Chondrocyte (in vitro differentiated cells): ENCODE measurements at regions not wholly inside any gene's neighbourhood (a gene's known extent, or its start where the extent isn't known, plus 50 kb on each side); places are given as distances from the start of the nearest gene placed in this dataset.

Experiments used
- DNase-seq: peaks from one replicate; pipeline ENCODE4 v3.0.0; 2021; ENCODE audit warnings: mixed read lengths, low spot score
- H3K27ac Mint-ChIP-seq: one replicate; pipeline ENCODE4 v1.8.0; 2021; ENCODE audit warnings: mild to moderate bottlenecking, moderate library complexity, mixed read lengths; ENCODE audit not compliant: unreplicated experiment
- H3K27me3 Mint-ChIP-seq: 2 replicates; pipeline ENCODE4 v1.8.0; 2021; ENCODE audit warnings: low read depth, mixed read lengths
- H3K36me3 Mint-ChIP-seq: 2 replicates; pipeline ENCODE4 v1.8.0; 2021; ENCODE audit warnings: low read depth, mixed read lengths
- H3K4me1 Mint-ChIP-seq: 2 replicates; pipeline ENCODE4 v1.8.0; 2021; ENCODE audit warnings: low read depth, mild to moderate bottlenecking, mixed read lengths
- H3K4me3 Mint-ChIP-seq: one replicate; pipeline ENCODE4 v1.8.0; 2021; ENCODE audit warnings: mild to moderate bottlenecking, moderate library complexity, mixed read lengths; ENCODE audit not compliant: unreplicated experiment
- H3K9me3 Mint-ChIP-seq: 2 replicates; pipeline ENCODE4 v1.8.0; 2021; ENCODE audit warnings: low read depth, mixed read lengths
- TF ChIP-seq, protein P1 (sequence below): fragments of 200-600 bp; sonication (generic); IDR thresholded peaks from 2 replicates; pipeline ENCODE4 v1.5.0; 2021; ENCODE audit warnings: antibody characterized with exemption, mild to moderate bottlenecking, moderate library complexity

- Mint-ChIP-seq H3K36me3 (no peaks in the 10 kb centered on the region), H3K27ac (no peak overlapping the region), H3K27me3 (peaks cover 26% of the 10 kb centered on the region), H3K4me3 (no peak overlapping the region), H3K9me3 (no peaks in the 10 kb centered on the region), H3K4me1 (peaks cover 13% of the 10 kb centered on the region)
- DNase-seq, result no peak
- TF ChIP-seq, protein P1, sequence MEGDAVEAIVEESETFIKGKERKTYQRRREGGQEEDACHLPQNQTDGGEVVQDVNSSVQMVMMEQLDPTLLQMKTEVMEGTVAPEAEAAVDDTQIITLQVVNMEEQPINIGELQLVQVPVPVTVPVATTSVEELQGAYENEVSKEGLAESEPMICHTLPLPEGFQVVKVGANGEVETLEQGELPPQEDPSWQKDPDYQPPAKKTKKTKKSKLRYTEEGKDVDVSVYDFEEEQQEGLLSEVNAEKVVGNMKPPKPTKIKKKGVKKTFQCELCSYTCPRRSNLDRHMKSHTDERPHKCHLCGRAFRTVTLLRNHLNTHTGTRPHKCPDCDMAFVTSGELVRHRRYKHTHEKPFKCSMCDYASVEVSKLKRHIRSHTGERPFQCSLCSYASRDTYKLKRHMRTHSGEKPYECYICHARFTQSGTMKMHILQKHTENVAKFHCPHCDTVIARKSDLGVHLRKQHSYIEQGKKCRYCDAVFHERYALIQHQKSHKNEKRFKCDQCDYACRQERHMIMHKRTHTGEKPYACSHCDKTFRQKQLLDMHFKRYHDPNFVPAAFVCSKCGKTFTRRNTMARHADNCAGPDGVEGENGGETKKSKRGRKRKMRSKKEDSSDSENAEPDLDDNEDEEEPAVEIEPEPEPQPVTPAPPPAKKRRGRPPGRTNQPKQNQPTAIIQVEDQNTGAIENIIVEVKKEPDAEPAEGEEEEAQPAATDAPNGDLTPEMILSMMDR, result no peak
These were observed 184.2 kb upstream of the FANCL start for GRCh38 chr2:58425368-58425767.

DNA sequence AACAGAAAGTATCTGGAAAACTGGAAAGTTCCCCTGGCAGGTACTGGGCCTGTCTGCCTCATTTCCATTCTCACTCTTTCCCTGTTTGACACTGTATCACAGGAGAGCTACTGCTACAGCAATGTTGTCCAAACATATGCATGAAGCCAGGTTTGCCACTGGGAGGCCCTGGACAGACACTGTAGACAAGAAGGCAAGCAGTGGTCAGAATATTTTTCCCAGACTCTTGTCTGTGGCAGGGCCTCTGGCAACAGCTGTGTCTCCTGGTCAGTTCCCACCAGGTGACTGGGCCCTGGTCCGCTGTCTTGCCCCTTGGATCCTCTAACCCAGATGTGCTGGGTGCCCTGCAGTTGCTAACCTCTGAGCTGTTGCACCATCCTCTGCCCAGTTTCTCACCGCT, 178.9 kb upstream of the FANCL start:
- Mint-ChIP-seq H3K9me3 (no peaks in the 10 kb centered on the region), H3K4me1 (no peaks in the 10 kb centered on the region), H3K36me3 (no peaks in the 10 kb centered on the region), H3K4me3 (no peak overlapping the region), H3K27ac (no peak overlapping the region), H3K27me3 (peaks cover 23% of the 10 kb centered on the region)
- TF ChIP-seq, protein P1, result no peak
- DNase-seq, result no peak

- Mint-ChIP-seq H3K9me3 (no peaks in the 10 kb centered on the region), H3K36me3 (no peaks in the 10 kb centered on the region), H3K4me1 (no peaks in the 10 kb centered on the region), H3K27ac (no peak overlapping the region), H3K27me3 (peaks cover 9% of the 10 kb centered on the region), H3K4me3 (no peak overlapping the region)
- no peak for DNase-seq
- TF ChIP-seq, protein P1, result no peak
These were observed 175.6 kb upstream of the FANCL start for GRCh38 chr2:58416696-58417095.

DNA sequence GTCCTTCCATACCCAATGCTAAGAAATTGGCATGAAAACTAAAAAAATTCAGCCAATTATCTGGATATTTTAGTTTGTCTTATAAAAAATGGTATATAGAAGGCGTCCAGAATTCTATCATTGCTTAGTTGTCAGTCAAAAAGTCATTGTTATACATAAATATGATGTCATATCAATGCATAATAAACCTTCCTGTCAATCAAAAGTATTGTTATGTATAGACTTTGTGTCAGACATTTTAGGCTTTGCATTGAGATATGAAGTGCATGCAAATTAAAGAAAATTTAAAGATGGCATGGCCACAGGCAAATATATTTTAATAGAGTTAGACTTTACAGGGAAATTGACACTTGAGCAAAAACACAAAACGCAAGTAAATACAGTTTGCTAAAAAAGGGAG, 173.4 kb upstream of the FANCL start:
- no peak overlapping the region for H3K4me3 Mint-ChIP-seq
- TF ChIP-seq, protein P1, result no peak
- H3K36me3 Mint-ChIP-seq, result no peaks in the 10 kb centered on the region
- DNase-seq, result no peak
- no peaks in the 10 kb centered on the region for H3K4me1 Mint-ChIP-seq
- peaks cover 4% of the 10 kb centered on the region for H3K27me3 Mint-ChIP-seq
- no peaks in the 10 kb centered on the region for H3K9me3 Mint-ChIP-seq
- no peak overlapping the region for H3K27ac Mint-ChIP-seq

DNA sequence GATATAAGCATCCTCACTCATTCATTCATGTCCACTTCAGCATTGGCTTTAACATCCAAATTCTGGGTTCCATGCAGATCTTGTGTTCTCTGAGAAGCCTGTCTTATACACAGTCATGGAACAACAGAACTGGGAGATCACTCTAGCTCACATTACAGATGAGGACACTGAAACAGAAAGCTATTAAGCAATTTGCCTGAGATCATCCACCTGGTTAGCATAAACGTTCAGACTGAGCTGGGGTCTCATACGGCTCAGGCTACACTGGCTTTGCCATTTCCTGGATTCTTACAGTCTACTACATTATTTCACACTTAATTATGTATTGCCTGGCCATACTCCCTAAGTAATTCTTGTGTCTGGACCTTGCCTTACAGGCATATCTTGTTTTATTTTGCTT, 169.4 kb upstream of the FANCL start:
- H3K27ac Mint-ChIP-seq, result no peak overlapping the region
- DNase-seq, result no peak
- peaks cover 2% of the 10 kb centered on the region for H3K27me3 Mint-ChIP-seq
- H3K4me3 Mint-ChIP-seq, result no peak overlapping the region
- TF ChIP-seq, protein P1, result no peak
- no peaks in the 10 kb centered on the region for H3K36me3 Mint-ChIP-seq
- H3K4me1 Mint-ChIP-seq, result no peaks in the 10 kb centered on the region
- no peaks in the 10 kb centered on the region for H3K9me3 Mint-ChIP-seq
